HG03095 (cell line): ENCODE measurements at regions not wholly inside any gene's neighbourhood (a gene's known extent, or its start where the extent isn't known, plus 50 kb on each side); places are given as distances from the start of the nearest gene placed in this dataset.

Experiments used
- ATAC-seq: cut with Tn5 transposase; IDR thresholded peaks from one replicate; pipeline ENCODE4 v1.9.1; 2021; ENCODE audit warnings: moderate library complexity; ENCODE audit not compliant: unreplicated experiment

- ATAC-seq: no peak
Observed at GRCh38 chr5:68911840-68912690, 181.7 kb upstream of the SLC30A5 start.

- ATAC-seq: no peak
Observed at GRCh38 chr5:68915079-68915478, 178.7 kb upstream of the SLC30A5 start.

GRCh38 chr5:68918306-68918705, 175.5 kb upstream of the SLC30A5 start:
- ATAC-seq: no peak

- no peak for ATAC-seq
Observed at GRCh38 chr5:68919988-68920490, 173.8 kb upstream of the SLC30A5 start.

- ATAC-seq: no peak
Observed at GRCh38 chr5:68920888-68921287, 172.9 kb upstream of the SLC30A5 start.

GRCh38 chr5:68922172-68922987, 171.4 kb upstream of the SLC30A5 start:
- ATAC-seq: no peak

- no peak for ATAC-seq
Observed at GRCh38 chr5:68924481-68925145, 169.2 kb upstream of the SLC30A5 start.

- ATAC-seq: no peak
Observed at GRCh38 chr5:68928617-68929302, 165.1 kb upstream of the SLC30A5 start.

GRCh38 chr5:68930139-68930538, 163.7 kb upstream of the SLC30A5 start:
- no peak for ATAC-seq

- no peak for ATAC-seq
Observed at GRCh38 chr5:68932830-68933434, 160.9 kb upstream of the SLC30A5 start.

- no peak for ATAC-seq
Observed at GRCh38 chr5:68942169-68942568, 151.6 kb upstream of the SLC30A5 start.

GRCh38 chr5:68946728-68947127, 147.1 kb upstream of the SLC30A5 start:
- no peak for ATAC-seq

GRCh38 chr5:68947986-68948385, 145.8 kb upstream of the SLC30A5 start:
- no peak for ATAC-seq

- no peak for ATAC-seq
Observed at GRCh38 chr5:68949256-68949655, 144.6 kb upstream of the SLC30A5 start.

- ATAC-seq: no peak
Observed at GRCh38 chr5:68949711-68950110, 144.1 kb upstream of the SLC30A5 start.

GRCh38 chr5:68950125-68950524, 143.7 kb upstream of the SLC30A5 start:
- ATAC-seq: no peak

- ATAC-seq: no peak
Observed at GRCh38 chr5:68950930-68951329, 142.9 kb upstream of the SLC30A5 start.

GRCh38 chr5:68953231-68953874, 140.5 kb upstream of the SLC30A5 start:
- no peak for ATAC-seq

GRCh38 chr5:68953875-68954617, 139.8 kb upstream of the SLC30A5 start:
- no peak for ATAC-seq
